ENCODE measurements at regions not wholly inside any gene's neighbourhood (a gene's known extent, or its start where the extent isn't known, plus 50 kb on each side); places are given as distances from the start of the nearest gene placed in this dataset.
"Not testable (repeated sequence)": the region's sequence is repeated elsewhere in the genome, so short reads cannot be mapped to it uniquely, and the experiment has no call there.

- no peak overlapping the region for H3K4me3 ChIP-seq
- no peaks in the 10 kb centered on the region for H3K36me3 ChIP-seq
- no peaks in the 10 kb centered on the region for H3K27me3 ChIP-seq
- intact Hi-C loops (cut with DNase I) = no loop called here
- no peaks in the 10 kb centered on the region for H3K4me1 ChIP-seq
- no peak for DNase-seq (ENCODE audit: extremely low spot score in 2 of 2)
- H3K9me3 ChIP-seq = no peaks in the 10 kb centered on the region
- TF ChIP-seq, protein P1, sequence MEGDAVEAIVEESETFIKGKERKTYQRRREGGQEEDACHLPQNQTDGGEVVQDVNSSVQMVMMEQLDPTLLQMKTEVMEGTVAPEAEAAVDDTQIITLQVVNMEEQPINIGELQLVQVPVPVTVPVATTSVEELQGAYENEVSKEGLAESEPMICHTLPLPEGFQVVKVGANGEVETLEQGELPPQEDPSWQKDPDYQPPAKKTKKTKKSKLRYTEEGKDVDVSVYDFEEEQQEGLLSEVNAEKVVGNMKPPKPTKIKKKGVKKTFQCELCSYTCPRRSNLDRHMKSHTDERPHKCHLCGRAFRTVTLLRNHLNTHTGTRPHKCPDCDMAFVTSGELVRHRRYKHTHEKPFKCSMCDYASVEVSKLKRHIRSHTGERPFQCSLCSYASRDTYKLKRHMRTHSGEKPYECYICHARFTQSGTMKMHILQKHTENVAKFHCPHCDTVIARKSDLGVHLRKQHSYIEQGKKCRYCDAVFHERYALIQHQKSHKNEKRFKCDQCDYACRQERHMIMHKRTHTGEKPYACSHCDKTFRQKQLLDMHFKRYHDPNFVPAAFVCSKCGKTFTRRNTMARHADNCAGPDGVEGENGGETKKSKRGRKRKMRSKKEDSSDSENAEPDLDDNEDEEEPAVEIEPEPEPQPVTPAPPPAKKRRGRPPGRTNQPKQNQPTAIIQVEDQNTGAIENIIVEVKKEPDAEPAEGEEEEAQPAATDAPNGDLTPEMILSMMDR (IDR thresholded peaks at IDR 0.05) = no peak
- no peak overlapping the region for H3K27ac ChIP-seq
Observed at GRCh38 chr4:74570095-74570494, 125.2 kb downstream of the AREG start.

DNA sequence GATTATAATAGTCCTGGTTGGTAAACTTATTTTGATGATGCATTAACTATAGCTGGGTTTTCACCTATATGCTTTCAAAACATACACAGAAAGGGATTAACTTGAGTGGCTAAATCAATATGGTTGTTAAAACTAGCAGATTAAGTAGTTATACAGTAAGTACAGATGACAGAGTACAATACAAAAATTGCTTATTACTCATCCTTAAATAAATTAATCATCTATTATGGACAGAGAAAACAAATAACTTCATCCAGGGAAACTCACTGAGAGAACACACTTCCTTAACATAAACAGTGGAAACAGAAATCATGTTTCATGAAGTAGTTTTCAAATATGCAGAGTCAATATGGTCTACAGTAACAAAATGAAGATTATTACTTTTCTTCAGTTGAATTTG lies 133.4 kb downstream of the AREG start:
- H3K4me1 ChIP-seq = no peaks in the 10 kb centered on the region
- no peak overlapping the region for H3K27ac ChIP-seq
- H3K36me3 ChIP-seq = no peaks in the 10 kb centered on the region
- TF ChIP-seq POLR2A (IDR thresholded peaks at IDR 0.05) = no peak
- TF ChIP-seq POLR2AphosphoS5 (IDR thresholded peaks at IDR 0.05; ENCODE audit: insufficient read depth in 1 of 2, low read depth in 1 of 2) = no peak
- TF ChIP-seq, protein P1 (IDR thresholded peaks at IDR 0.05) = no peak
- no peak overlapping the region for H3K4me3 ChIP-seq
- H3K27me3 ChIP-seq = no peaks in the 10 kb centered on the region
- no peaks in the 10 kb centered on the region for H3K9me3 ChIP-seq
- DNase-seq (ENCODE audit: extremely low spot score in 2 of 2) = no peak
- intact Hi-C loops (cut with DNase I) = no loop called here

GRCh38 chr4:74578865-74579264 lies 133.9 kb downstream of the AREG start:
- H3K27me3 ChIP-seq; H3K4me3 ChIP-seq; DNase-seq (ENCODE audit: extremely low spot score in 2 of 2); H3K27ac ChIP-seq; H3K4me1 ChIP-seq; H3K36me3 ChIP-seq; intact Hi-C loops (cut with DNase I); H3K9me3 ChIP-seq: not testable (repeated sequence)

GRCh38 chr4:74583089-74583700 lies 138.3 kb downstream of the AREG start:
- Histone ChIP-seq H3K27me3 (no peaks in the 10 kb centered on the region), H3K27ac (no peak overlapping the region), H3K36me3 (no peaks in the 10 kb centered on the region), H3K4me1 (no peaks in the 10 kb centered on the region), H3K4me3 (no peak overlapping the region), H3K9me3 (no peaks in the 10 kb centered on the region)
- TF ChIP-seq, protein P1 (IDR thresholded peaks at IDR 0.05) = no peak
- TF ChIP-seq POLR2AphosphoS5 (IDR thresholded peaks at IDR 0.05; ENCODE audit: insufficient read depth in 1 of 2, low read depth in 1 of 2) (no peak), POLR2A (IDR thresholded peaks at IDR 0.05) (no peak)
- intact Hi-C loops (cut with DNase I) = no loop called here
- no peak for DNase-seq (ENCODE audit: extremely low spot score in 2 of 2)

DNA sequence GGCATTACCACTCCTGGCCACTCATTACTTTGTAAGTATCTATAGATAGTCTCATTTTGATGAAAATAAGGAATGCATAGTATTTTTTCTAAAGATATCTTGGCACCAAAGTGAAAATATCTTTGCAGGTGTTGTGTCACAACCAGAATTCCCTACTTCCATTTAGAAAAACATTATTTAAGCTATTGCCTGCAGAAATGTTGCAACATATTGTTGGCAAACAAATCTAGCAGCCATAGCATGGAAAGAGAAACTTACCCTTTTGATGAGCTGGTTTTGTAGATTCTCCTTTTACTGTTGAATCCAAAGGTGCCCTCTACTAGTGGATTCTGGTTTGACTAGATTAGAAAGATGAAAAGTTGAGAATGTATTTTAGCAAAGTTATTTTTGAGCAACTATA lies 138.8 kb downstream of the AREG start:
- intact Hi-C loops (cut with DNase I) = no loop called here
- TF ChIP-seq POLR2AphosphoS5 (IDR thresholded peaks at IDR 0.05; ENCODE audit: insufficient read depth in 1 of 2, low read depth in 1 of 2) (no peak), POLR2A (IDR thresholded peaks at IDR 0.05) (no peak)
- TF ChIP-seq, protein P1 (IDR thresholded peaks at IDR 0.05) = no peak
- Histone ChIP-seq H3K27me3 (no peaks in the 10 kb centered on the region), H3K4me3 (no peak overlapping the region), H3K9me3 (no peaks in the 10 kb centered on the region), H3K27ac (no peak overlapping the region), H3K4me1 (no peaks in the 10 kb centered on the region), H3K36me3 (no peaks in the 10 kb centered on the region)
- no peak for DNase-seq (ENCODE audit: extremely low spot score in 2 of 2)

DNA sequence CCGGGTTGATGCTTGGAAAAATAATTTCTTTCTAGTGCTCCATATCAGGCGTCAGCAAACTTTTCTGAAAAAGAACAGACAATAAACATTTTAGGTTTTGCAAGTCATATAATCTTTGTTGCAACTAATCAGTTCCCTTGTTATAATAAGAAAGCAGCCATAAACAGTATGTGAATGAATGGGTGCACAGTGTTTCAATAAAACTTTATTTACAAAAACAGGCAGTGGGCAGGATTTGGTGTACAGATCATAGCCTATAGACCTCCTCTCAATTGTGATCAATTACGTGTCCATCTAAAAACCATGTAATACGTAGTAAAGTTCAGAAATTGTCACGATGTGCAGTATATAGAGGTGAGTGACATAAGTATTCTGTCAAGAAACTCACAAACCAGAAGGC lies 143.4 kb downstream of the AREG start:
- H3K27ac ChIP-seq = no peak overlapping the region
- DNase-seq (ENCODE audit: extremely low spot score in 2 of 2) = no peak
- intact Hi-C loops (cut with DNase I) = no loop called here

More for the DNA sequence above, 143.4 kb downstream of the AREG start:
- H3K4me1 ChIP-seq = no peaks in the 10 kb centered on the region
- H3K4me3 ChIP-seq = no peak overlapping the region
- TF ChIP-seq, protein P1 (IDR thresholded peaks at IDR 0.05) = no peak
- no peak for TF ChIP-seq POLR2AphosphoS5 (IDR thresholded peaks at IDR 0.05; ENCODE audit: insufficient read depth in 1 of 2, low read depth in 1 of 2)
- TF ChIP-seq POLR2A (IDR thresholded peaks at IDR 0.05) = no peak
- no peaks in the 10 kb centered on the region for H3K27me3 ChIP-seq
- H3K9me3 ChIP-seq = no peaks in the 10 kb centered on the region
- no peaks in the 10 kb centered on the region for H3K36me3 ChIP-seq
